Islet precursor cell (in vitro differentiated cells): ENCODE measurements at regions not wholly inside any gene's neighbourhood (a gene's known extent, or its start where the extent isn't known, plus 50 kb on each side); places are given as distances from the start of the nearest gene placed in this dataset.
A peak's percentile ranks its signal among the peaks of the same experiment; 100 is the strongest.
"Not testable (repeated sequence)": the region's sequence is repeated elsewhere in the genome, so short reads cannot be mapped to it uniquely, and the experiment has no call there.

Experiments
- DNase-seq: peaks from one replicate; pipeline ENCODE4 v3.0.0-alpha.2; 2018

- no peak for DNase-seq
Measured at GRCh38 chr14:65972891-65973290, 513.3 kb upstream of the CCDC196 start.

GRCh38 chr14:65975865-65976264 lies 510.3 kb upstream of the CCDC196 start:
- DNase-seq: no peak

GRCh38 chr14:65976761-65977404 lies 509.3 kb upstream of the CCDC196 start:
- DNase-seq: no peak

- DNase-seq: no peak
Measured at GRCh38 chr14:65981192-65981843, 504.9 kb upstream of the CCDC196 start.

- DNase-seq: no peak
Measured at GRCh38 chr14:65986041-65986440, 500.1 kb upstream of the CCDC196 start.

- DNase-seq: no peak
Measured at GRCh38 chr14:65989981-65990380, 496.2 kb upstream of the CCDC196 start.

GRCh38 chr14:65991104-65991503 lies 495.1 kb upstream of the CCDC196 start:
- DNase-seq: no peak

- DNase-seq: not testable (repeated sequence)
Measured at GRCh38 chr14:65991935-65992334, 494.2 kb upstream of the CCDC196 start.

GRCh38 chr14:65993103-65993502 lies 493.1 kb upstream of the CCDC196 start:
- no peak for DNase-seq

GRCh38 chr14:65993996-65994395 lies 492.2 kb upstream of the CCDC196 start:
- DNase-seq: no peak

GRCh38 chr14:65997347-65997746 lies 488.8 kb upstream of the CCDC196 start:
- no peak for DNase-seq

- DNase-seq: no peak
Measured at GRCh38 chr14:65999865-66000264, 486.3 kb upstream of the CCDC196 start.

GRCh38 chr14:66000766-66001165 lies 485.4 kb upstream of the CCDC196 start:
- DNase-seq: no peak

- DNase-seq: no peak
Measured at GRCh38 chr14:66001356-66001755, 484.8 kb upstream of the CCDC196 start.

- DNase-seq: peak; percentile 65
Measured at GRCh38 chr14:66003082-66003730, 483.0 kb upstream of the CCDC196 start.

GRCh38 chr14:66005900-66006434 lies 480.2 kb upstream of the CCDC196 start:
- DNase-seq: no peak

- DNase-seq: no peak
Measured at GRCh38 chr14:66008631-66009030, 477.5 kb upstream of the CCDC196 start.

GRCh38 chr14:66009089-66009488 lies 477.1 kb upstream of the CCDC196 start:
- peak; percentile 77 for DNase-seq

GRCh38 chr14:66010695-66011094 lies 475.5 kb upstream of the CCDC196 start:
- DNase-seq: no peak

GRCh38 chr14:66011855-66012254 lies 474.3 kb upstream of the CCDC196 start:
- no peak for DNase-seq

GRCh38 chr14:66013607-66014006 lies 472.6 kb upstream of the CCDC196 start:
- DNase-seq: peak; percentile 29

GRCh38 chr14:66015071-66015780 lies 470.9 kb upstream of the CCDC196 start:
- no peak for DNase-seq

- no peak for DNase-seq
Measured at GRCh38 chr14:66017927-66018326, 468.2 kb upstream of the CCDC196 start.
